MM.1S (cell line): ENCODE measurements at regions not wholly inside any gene's neighbourhood (a gene's known extent, or its start where the extent isn't known, plus 50 kb on each side); places are given as distances from the start of the nearest gene placed in this dataset.

ENCODE experiments used
- DNase-seq: peaks from one replicate; pipeline ENCODE4 v3.0.0-alpha.2; 2015
- H2AFZ ChIP-seq: fragments of 300-600 bp; sonication (generic); 2 replicates; pipeline ENCODE4 v1.6.0; 2016; ENCODE audit warnings: antibody characterized with exemption, low read length
- H3F3A ChIP-seq: fragments of 300-600 bp; sonication (generic); 2 replicates; pipeline ENCODE4 v1.6.1; 2016; ENCODE audit warnings: mild to moderate bottlenecking, antibody characterized with exemption, low read length, moderate library complexity, mixed read lengths; ENCODE audit not compliant: insufficient read depth
- H3K27ac ChIP-seq: fragments of 300-600 bp; sonication (generic); 2 replicates; pipeline ENCODE4 v1.5.1; 2016; ENCODE audit warnings: mild to moderate bottlenecking, low read length
- H3K27me3 ChIP-seq: fragments of 300-600 bp; sonication (generic); replicated peaks from 2 replicates; pipeline ENCODE4 v1.6.0; 2016; ENCODE audit warnings: low read length; ENCODE audit not compliant: insufficient read depth
- H3K36me3 ChIP-seq: fragments of 300-600 bp; sonication (generic); replicated peaks from 2 replicates; pipeline ENCODE4 v1.6.1; 2016; ENCODE audit warnings: mild to moderate bottlenecking, low read length, mixed read lengths; ENCODE audit not compliant: insufficient read depth
- H3K4me1 ChIP-seq: fragments of 300-600 bp; sonication (generic); 2 replicates; pipeline ENCODE4 v1.6.1; 2016; ENCODE audit warnings: low read length, mixed read lengths
- H3K4me2 ChIP-seq: fragments of 300-600 bp; sonication (generic); 2 replicates; pipeline ENCODE4 v1.6.0; 2016; ENCODE audit warnings: low read depth, low read length
- H3K4me3 ChIP-seq: fragments of 300-600 bp; sonication (generic); 2 replicates; pipeline ENCODE4 v1.5.1; 2016; ENCODE audit warnings: low read length, mixed read lengths
- H3K79me2 ChIP-seq: fragments of 300-600 bp; sonication (generic); 2 replicates; pipeline ENCODE4 v1.6.1; 2016; ENCODE audit warnings: mixed run types, low read length, mixed read lengths
- H3K9ac ChIP-seq: fragments of 300-600 bp; sonication (generic); 2 replicates; pipeline ENCODE4 v1.6.1; 2016; ENCODE audit warnings: low read length, mixed read lengths
- H3K9me2 ChIP-seq: fragments of 300-600 bp; sonication (generic); replicated peaks from 2 replicates; pipeline ENCODE4 v1.6.1; 2016; ENCODE audit warnings: mild to moderate bottlenecking, low read length, mixed read lengths; ENCODE audit not compliant: insufficient read depth
- H3K9me3 ChIP-seq: fragments of 300-600 bp; sonication (generic); replicated peaks from 2 replicates; pipeline ENCODE4 v1.6.1; 2016; ENCODE audit warnings: mild to moderate bottlenecking, low read length, mixed read lengths; ENCODE audit not compliant: insufficient read depth
- H4K20me1 ChIP-seq: fragments of 300-600 bp; sonication (generic); 2 replicates; pipeline ENCODE4 v1.6.1; 2016; ENCODE audit warnings: mild to moderate bottlenecking, low read length, moderate library complexity, mixed read lengths; ENCODE audit not compliant: insufficient read depth
- EZH2 ChIP-seq: fragments of 300-600 bp; sonication (generic); optimal IDR thresholded peaks from 2 replicates; pipeline ENCODE3; 2017; ENCODE audit warnings: low read depth, mild to moderate bottlenecking, antibody characterized with exemption, low read length, mixed read lengths
- EZH2phosphoT487 ChIP-seq: fragments of 300-600 bp; sonication (generic); IDR thresholded peaks from 2 replicates; pipeline ENCODE4 v1.6.1; 2018; ENCODE audit warnings: antibody characterized with exemption, low read length
- TF ChIP-seq, protein P1 (sequence below): fragments of 300-600 bp; sonication (generic); IDR thresholded peaks from 2 replicates; pipeline ENCODE4 v1.5.1; 2016; ENCODE audit warnings: antibody characterized with exemption, low read length, mixed read lengths

DNA sequence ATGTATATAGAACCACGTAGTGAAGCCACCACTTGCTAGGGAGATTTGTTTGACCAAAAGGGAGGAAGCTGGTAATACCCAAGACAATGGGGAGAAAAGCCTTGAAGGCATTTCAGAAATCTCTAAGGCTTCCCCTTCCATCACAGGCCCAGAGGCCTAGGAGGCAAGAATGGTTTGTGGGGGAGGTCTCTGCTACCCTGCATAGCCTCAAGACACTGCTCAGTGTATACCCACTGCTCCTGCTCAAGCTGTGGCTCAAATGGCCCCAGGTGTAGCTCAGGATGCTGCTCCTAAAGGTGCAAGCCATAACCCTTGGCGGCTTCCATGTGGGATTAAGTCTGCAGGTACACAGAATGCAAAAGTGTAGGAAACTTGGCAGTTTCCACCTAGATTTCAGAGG, 1105.8 kb downstream of the GATA3 start:
- no peak overlapping the region for H3K4me2 ChIP-seq
- no peaks in the 10 kb centered on the region for H3K9me2 ChIP-seq
- H3K9ac ChIP-seq, result no peak overlapping the region
- no peak overlapping the region for H2AFZ ChIP-seq
- H3K36me3 ChIP-seq, result no peaks in the 10 kb centered on the region
- H4K20me1 ChIP-seq, result no peaks in the 10 kb centered on the region
- DNase-seq, result no peak
- H3K9me3 ChIP-seq, result no peaks in the 10 kb centered on the region
- TF ChIP-seq EZH2phosphoT487 (no peak), EZH2 (no peak)
- TF ChIP-seq, protein P1, sequence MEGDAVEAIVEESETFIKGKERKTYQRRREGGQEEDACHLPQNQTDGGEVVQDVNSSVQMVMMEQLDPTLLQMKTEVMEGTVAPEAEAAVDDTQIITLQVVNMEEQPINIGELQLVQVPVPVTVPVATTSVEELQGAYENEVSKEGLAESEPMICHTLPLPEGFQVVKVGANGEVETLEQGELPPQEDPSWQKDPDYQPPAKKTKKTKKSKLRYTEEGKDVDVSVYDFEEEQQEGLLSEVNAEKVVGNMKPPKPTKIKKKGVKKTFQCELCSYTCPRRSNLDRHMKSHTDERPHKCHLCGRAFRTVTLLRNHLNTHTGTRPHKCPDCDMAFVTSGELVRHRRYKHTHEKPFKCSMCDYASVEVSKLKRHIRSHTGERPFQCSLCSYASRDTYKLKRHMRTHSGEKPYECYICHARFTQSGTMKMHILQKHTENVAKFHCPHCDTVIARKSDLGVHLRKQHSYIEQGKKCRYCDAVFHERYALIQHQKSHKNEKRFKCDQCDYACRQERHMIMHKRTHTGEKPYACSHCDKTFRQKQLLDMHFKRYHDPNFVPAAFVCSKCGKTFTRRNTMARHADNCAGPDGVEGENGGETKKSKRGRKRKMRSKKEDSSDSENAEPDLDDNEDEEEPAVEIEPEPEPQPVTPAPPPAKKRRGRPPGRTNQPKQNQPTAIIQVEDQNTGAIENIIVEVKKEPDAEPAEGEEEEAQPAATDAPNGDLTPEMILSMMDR, result no peak
- no peaks in the 10 kb centered on the region for H3K27me3 ChIP-seq
- no peak overlapping the region for H3K27ac ChIP-seq
- H3K79me2 ChIP-seq, result no peaks in the 10 kb centered on the region
- H3F3A ChIP-seq, result no peaks in the 10 kb centered on the region
- H3K4me1 ChIP-seq, result no peaks in the 10 kb centered on the region
- H3K4me3 ChIP-seq, result no peak overlapping the region

DNA sequence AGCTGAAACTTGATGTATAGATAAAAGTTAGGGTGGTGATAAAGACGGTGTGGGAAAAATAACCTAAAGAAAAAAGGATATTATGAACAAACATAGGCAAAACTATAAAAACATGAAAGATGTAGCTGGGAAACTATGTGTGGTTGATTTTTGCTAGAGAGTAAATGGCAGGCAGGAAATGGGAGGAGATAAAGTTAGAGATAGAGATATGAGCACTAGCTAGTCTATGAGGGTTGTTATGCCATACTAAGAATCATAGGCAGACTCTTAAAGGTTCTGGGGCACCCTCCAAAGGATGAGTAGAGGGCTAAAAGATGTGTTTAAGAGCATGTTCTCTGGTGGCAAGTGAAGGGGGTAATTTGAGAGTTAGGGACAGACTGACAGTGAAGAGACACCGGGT, 1109.2 kb downstream of the GATA3 start:
- Histone ChIP-seq H2AFZ (no peak overlapping the region), H3K9me2 (no peaks in the 10 kb centered on the region), H3F3A (no peaks in the 10 kb centered on the region), H3K4me3 (no peak overlapping the region), H3K27me3 (no peaks in the 10 kb centered on the region), H3K9me3 (no peaks in the 10 kb centered on the region), H3K9ac (no peak overlapping the region), H3K79me2 (no peaks in the 10 kb centered on the region), H3K36me3 (no peaks in the 10 kb centered on the region), H3K4me1 (no peaks in the 10 kb centered on the region), H4K20me1 (no peaks in the 10 kb centered on the region), H3K4me2 (no peak overlapping the region), H3K27ac (no peak overlapping the region)
- TF ChIP-seq, protein P1, result no peak
- TF ChIP-seq EZH2 (no peak), EZH2phosphoT487 (no peak)
- DNase-seq, result no peak

DNA sequence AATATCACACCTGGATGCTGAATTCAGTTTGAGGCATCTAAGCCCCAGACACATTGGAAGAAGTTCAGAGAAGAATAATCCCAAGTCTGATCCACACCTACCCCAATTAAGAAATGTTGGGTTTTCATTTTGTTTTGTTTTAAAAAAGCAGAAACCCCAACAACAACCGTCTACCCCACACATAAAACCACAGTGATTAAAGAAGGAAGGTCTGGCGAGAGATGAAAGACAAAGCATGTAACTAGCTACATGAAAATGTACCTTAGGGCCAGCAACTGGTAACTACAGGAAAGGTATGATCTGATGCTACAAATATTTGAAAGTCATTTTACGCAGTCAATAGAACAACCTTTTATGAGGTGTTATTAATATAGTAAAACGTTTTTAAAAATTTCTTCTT, 1112.3 kb downstream of the GATA3 start:
- no peaks in the 10 kb centered on the region for H4K20me1 ChIP-seq
- H3K9ac ChIP-seq, result no peak overlapping the region
- H3K4me2 ChIP-seq, result no peak overlapping the region
- H3K79me2 ChIP-seq, result no peaks in the 10 kb centered on the region
- H3K36me3 ChIP-seq, result no peaks in the 10 kb centered on the region
- no peaks in the 10 kb centered on the region for H3K27me3 ChIP-seq
- TF ChIP-seq, protein P1, result no peak
- no peak for TF ChIP-seq EZH2
- no peak for TF ChIP-seq EZH2phosphoT487
- H3K27ac ChIP-seq, result no peak overlapping the region
- H3K9me2 ChIP-seq, result no peaks in the 10 kb centered on the region
- H3K9me3 ChIP-seq, result no peaks in the 10 kb centered on the region
- H3F3A ChIP-seq, result no peaks in the 10 kb centered on the region
- H2AFZ ChIP-seq, result no peak overlapping the region
- no peaks in the 10 kb centered on the region for H3K4me1 ChIP-seq
- no peak for DNase-seq
- H3K4me3 ChIP-seq, result no peak overlapping the region
